HCT116 (cell line): ENCODE measurements at regions not wholly inside any gene's neighbourhood (a gene's known extent, or its start where the extent isn't known, plus 50 kb on each side); places are given as distances from the start of the nearest gene placed in this dataset.

ENCODE experiments used
- ZNF274 ChIP-seq: fragments of 200-500 bp; sonication (Bioruptor generic); IDR thresholded peaks from 2 replicates; pipeline ENCODE4 v1.6.1; 2014; ENCODE audit warnings: mild to moderate bottlenecking, low read depth, low read length, inconsistent platforms
- TF ChIP-seq, protein P1 (sequence below), 3 experiments: fragments of 200-600 bp in 1 of 3; sonication (generic) in 1 of 3; IDR thresholded peaks in 2 of 3; conservative IDR thresholded peaks in 1 of 3; 2 replicates each; pipeline ENCODE4 v1.5.1; 2012 to 2017; ENCODE audit warnings: low read depth in 2 of 3, low read length in 2 of 3, antibody characterized with exemption in 1 of 3, borderline replicate concordance in 1 of 3, control low read depth in 1 of 3, mild to moderate bottlenecking in 1 of 3, mixed read lengths in 1 of 3, mixed run types in 1 of 3, moderate library complexity in 1 of 3; ENCODE audit not compliant: insufficient read depth in 1 of 3

DNA sequence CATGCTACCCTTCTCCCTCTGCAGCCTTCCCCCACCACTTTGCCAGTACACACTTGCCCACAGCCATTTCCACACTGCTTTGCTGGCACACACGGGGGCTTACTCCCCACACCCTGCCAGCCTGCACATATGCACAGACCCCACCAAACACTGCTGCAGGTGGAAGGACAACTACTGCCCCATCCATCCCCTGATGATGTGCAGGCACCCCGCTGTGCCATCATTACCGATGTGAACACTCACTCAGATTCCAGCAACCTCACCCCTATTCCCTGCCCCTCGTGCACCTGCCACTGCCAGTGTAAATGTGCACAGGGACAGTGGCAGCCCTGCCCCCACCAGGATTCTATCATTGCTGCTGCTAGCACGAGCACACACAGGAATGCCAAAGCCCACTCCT is 1400.8 kb upstream of the DDX18 start:
- no peak for TF ChIP-seq ZNF274
- TF ChIP-seq, protein P1, sequence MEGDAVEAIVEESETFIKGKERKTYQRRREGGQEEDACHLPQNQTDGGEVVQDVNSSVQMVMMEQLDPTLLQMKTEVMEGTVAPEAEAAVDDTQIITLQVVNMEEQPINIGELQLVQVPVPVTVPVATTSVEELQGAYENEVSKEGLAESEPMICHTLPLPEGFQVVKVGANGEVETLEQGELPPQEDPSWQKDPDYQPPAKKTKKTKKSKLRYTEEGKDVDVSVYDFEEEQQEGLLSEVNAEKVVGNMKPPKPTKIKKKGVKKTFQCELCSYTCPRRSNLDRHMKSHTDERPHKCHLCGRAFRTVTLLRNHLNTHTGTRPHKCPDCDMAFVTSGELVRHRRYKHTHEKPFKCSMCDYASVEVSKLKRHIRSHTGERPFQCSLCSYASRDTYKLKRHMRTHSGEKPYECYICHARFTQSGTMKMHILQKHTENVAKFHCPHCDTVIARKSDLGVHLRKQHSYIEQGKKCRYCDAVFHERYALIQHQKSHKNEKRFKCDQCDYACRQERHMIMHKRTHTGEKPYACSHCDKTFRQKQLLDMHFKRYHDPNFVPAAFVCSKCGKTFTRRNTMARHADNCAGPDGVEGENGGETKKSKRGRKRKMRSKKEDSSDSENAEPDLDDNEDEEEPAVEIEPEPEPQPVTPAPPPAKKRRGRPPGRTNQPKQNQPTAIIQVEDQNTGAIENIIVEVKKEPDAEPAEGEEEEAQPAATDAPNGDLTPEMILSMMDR (IDR thresholded peaks at IDR 0.05 in 2 of 3, conservative IDR thresholded peaks at IDR 0.05 in 1 of 3; ENCODE audit: borderline replicate concordance in 1 of 3, insufficient read depth in 1 of 3, low read depth in 2 of 3, low read length in 2 of 3) = no peak
